Gastroesophageal sphincter (tissue), 4 donors: ENCODE measurements at regions not wholly inside any gene's neighbourhood (a gene's known extent, or its start where the extent isn't known, plus 50 kb on each side); places are given as distances from the start of the nearest gene placed in this dataset.

Experiments used
- ATAC-seq: fragments of 150-250 bp; one replicate; pipeline ENCODE4 v1.9.1; 2016; ENCODE audit warnings: mild to moderate bottlenecking, moderate library complexity
- H3K27ac ChIP-seq, 4 donors: fragments of 200-600 bp; sonication (generic) in 3 of 4; 1 replicate in 3 of 4; 2 replicates in 1 of 4; pipeline ENCODE4 v1.5.1; 2016 to 2019
- H3K27me3 ChIP-seq: fragments of 200-600 bp; sonication (generic); one replicate; pipeline ENCODE4 v1.5.1; 2019
- H3K36me3 ChIP-seq, 2 donors: fragments of 200-600 bp; sonication (generic); one replicate each; pipeline ENCODE4 v1.5.1; 2019; ENCODE audit warnings: control low read depth in 1 of 2
- H3K4me1 ChIP-seq, 3 donors: fragments of 200-600 bp; sonication (generic); 1 replicate in 2 of 3; 2 replicates in 1 of 3; pipeline ENCODE4 v1.5.1; 2016 to 2019; ENCODE audit warnings: control low read depth in 2 of 3
- H3K4me3 ChIP-seq, 2 donors: fragments of 200-600 bp; sonication (generic); one replicate each; pipeline ENCODE4 v1.5.1; 2019; ENCODE audit warnings: mild to moderate bottlenecking in 1 of 2, moderate library complexity in 1 of 2
- H3K9me3 ChIP-seq, 3 donors: fragments of 200-600 bp; sonication (generic); one replicate each; pipeline ENCODE4 v1.5.1; 2017 to 2019; ENCODE audit warnings: control low read depth in 2 of 3
- CTCF ChIP-seq, 4 experiments: fragments of 200-600 bp in 2 of 4; fragments of 450-650 bp in 2 of 4; sonication (generic) in 1 of 4; IDR thresholded peaks; one replicate each; pipeline ENCODE4 v1.5.1; 2017 to 2019; ENCODE audit warnings: antibody characterized with exemption in 4 of 4, mild to moderate bottlenecking in 2 of 4, moderate library complexity in 2 of 4
- EP300 ChIP-seq: sonication (generic); formaldehyde crosslinking; IDR thresholded peaks from one replicate; pipeline ENCODE4 v1.6.1; 2017; ENCODE audit warnings: antibody characterized with exemption, mild to moderate bottlenecking
- POLR2A ChIP-seq, 2 donors: fragments of 450-650 bp; IDR thresholded peaks; one replicate each; pipeline ENCODE4 v1.6.1; 2017; ENCODE audit warnings: antibody characterized with exemption in 2 of 2, mild to moderate bottlenecking in 2 of 2, moderate library complexity in 1 of 2
- POLR2AphosphoS5 ChIP-seq: sonication (generic); formaldehyde crosslinking; IDR thresholded peaks from one replicate; pipeline ENCODE4 v1.6.1; 2017; ENCODE audit warnings: antibody characterized with exemption
- WGBS, 2 donors: methylation state at CpG; one replicate each; pipeline ENCODE4 v1.1.5; 2018; ENCODE audit warnings: low coverage in 1 of 2; 5-methylcytosine and 5-hydroxymethylcytosine counted together

DNA sequence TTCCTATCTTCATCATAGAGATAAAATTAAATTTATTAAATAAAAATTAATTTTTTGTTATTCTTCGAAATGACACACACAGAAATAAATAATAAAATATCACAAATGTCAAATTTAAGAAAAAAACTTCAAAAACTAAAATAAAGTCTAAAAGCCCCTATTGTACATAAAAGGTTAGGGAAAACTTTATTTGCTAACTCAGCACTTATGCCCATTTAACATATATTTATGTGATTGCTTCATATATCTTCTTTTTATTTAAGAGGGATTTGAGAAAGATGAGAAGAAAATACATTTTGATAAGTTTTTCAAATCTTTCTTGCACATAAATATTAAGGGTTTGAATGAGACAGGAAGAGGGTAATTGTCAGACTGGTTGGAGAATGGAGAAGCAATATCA lies 2350.4 kb upstream of the RAG2 start:
- Histone ChIP-seq H3K4me1 (no peaks in the 10 kb centered on the region), H3K27me3 (no peaks in the 10 kb centered on the region), H3K36me3 (no peaks in the 10 kb centered on the region), H3K27ac (no peak overlapping the region), H3K9me3 (peaks cover 0 to 4% (median 0%) of the 10 kb centered on the region in 3 donors), H3K4me3 (no peak overlapping the region)
- WGBS, 2 donors: 38 to 76% methylated on average over 1 of the region's 1 CpG
- TF ChIP-seq CTCF (IDR thresholded peaks at IDR 0.05) (no peak), POLR2A (IDR thresholded peaks at IDR 0.05) (no peak), EP300 (no peak), POLR2AphosphoS5 (no peak)
- no peak for ATAC-seq

- Histone ChIP-seq H3K4me1 (no peaks in the 10 kb centered on the region), H3K27ac (no peak overlapping the region), H3K4me3 (no peak overlapping the region), H3K36me3 (no peaks in the 10 kb centered on the region), H3K9me3 (no peaks in the 10 kb centered on the region), H3K27me3 (no peaks in the 10 kb centered on the region)
- no peak for ATAC-seq
- no peak for TF ChIP-seq EP300
- TF ChIP-seq POLR2A (IDR thresholded peaks at IDR 0.05): no peak
- no peak for TF ChIP-seq CTCF (IDR thresholded peaks at IDR 0.05)
- TF ChIP-seq POLR2AphosphoS5: no peak
- 68 to 83% methylated on average over 2 of the region's 2 CpGs for WGBS, 2 donors
Observed at GRCh38 chr11:38937709-38938108, 2339.7 kb upstream of the RAG2 start.

DNA sequence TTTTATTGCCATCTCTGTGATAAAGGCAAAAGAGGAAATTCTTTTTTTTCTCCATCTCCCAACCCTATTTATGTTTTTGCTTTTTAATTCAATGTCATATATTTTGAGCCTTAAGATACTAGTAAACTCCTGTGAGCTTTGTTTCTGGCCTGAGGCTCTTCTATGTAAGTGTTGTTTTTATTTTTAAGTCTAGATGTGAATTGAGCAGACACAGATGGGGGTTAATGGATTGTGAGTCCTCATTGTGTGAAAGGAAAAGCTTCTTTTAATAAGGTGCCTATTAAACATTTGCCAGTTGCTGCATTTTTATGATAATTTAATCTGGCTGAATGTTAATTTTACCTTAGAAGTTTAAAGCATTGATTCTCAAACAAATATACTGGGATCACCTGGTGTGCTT lies 2337.9 kb upstream of the RAG2 start:
- H3K4me1 ChIP-seq: no peaks in the 10 kb centered on the region
- TF ChIP-seq EP300 (no peak), POLR2A (IDR thresholded peaks at IDR 0.05) (no peak), POLR2AphosphoS5 (no peak), CTCF (IDR thresholded peaks at IDR 0.05) (no peak)
- H3K9me3 ChIP-seq: peaks cover 0 to 5% (median 0%) of the 10 kb centered on the region in 3 donors
- H3K27ac ChIP-seq: no peak overlapping the region
- no peaks in the 10 kb centered on the region for H3K36me3 ChIP-seq
- no peak for ATAC-seq
- H3K4me3 ChIP-seq: no peak overlapping the region
- no peaks in the 10 kb centered on the region for H3K27me3 ChIP-seq

DNA sequence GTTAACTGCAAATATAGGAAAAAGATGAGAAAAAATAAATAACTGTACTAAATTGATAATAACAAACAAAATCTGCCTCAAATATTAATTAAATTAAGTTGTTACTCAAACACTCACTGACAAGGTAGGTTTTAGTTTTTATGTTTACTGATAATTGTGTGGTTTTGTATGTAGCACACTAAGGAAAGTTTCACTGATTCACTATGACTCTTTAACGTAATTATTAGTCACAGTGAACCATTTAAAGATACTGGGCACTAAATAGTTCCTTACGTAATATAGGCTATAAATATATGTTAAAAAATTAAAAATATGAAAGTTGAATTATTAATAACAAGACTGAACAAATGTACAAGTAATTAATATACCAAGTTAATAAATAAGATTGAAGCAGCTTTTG lies 2330.0 kb upstream of the RAG2 start:
- peaks cover 0 to 5% (median 0%) of the 10 kb centered on the region in 3 donors for H3K9me3 ChIP-seq
- TF ChIP-seq POLR2A (IDR thresholded peaks at IDR 0.05) (no peak), CTCF (IDR thresholded peaks at IDR 0.05) (no peak), POLR2AphosphoS5 (no peak), EP300 (no peak)
- no peaks in the 10 kb centered on the region for H3K4me1 ChIP-seq
- 68 to 78% methylated on average over 2 of the region's 2 CpGs for WGBS, 2 donors
- no peak overlapping the region for H3K27ac ChIP-seq
- H3K36me3 ChIP-seq: no peaks in the 10 kb centered on the region
- ATAC-seq: no peak
- H3K27me3 ChIP-seq: no peaks in the 10 kb centered on the region
- no peak overlapping the region for H3K4me3 ChIP-seq

GRCh38 chr11:38924644-38925043 lies 2326.6 kb upstream of the RAG2 start:
- no CpG with 5 or more reads among the region's 1 CpG for WGBS, 2 donors
- Histone ChIP-seq H3K27ac (no peak overlapping the region), H3K9me3 (peaks cover 0 to 4% (median 0%) of the 10 kb centered on the region in 3 donors), H3K4me1 (no peaks in the 10 kb centered on the region), H3K27me3 (no peaks in the 10 kb centered on the region), H3K4me3 (no peak overlapping the region), H3K36me3 (no peaks in the 10 kb centered on the region)
- ATAC-seq: no peak
- no peak for TF ChIP-seq POLR2AphosphoS5
- TF ChIP-seq POLR2A (IDR thresholded peaks at IDR 0.05): no peak
- no peak for TF ChIP-seq EP300
- no peak for TF ChIP-seq CTCF (IDR thresholded peaks at IDR 0.05)
